ENCODE measurements at regions not wholly inside any gene's neighbourhood (a gene's known extent, or its start where the extent isn't known, plus 50 kb on each side); places are given as distances from the start of the nearest gene placed in this dataset.

DNA sequence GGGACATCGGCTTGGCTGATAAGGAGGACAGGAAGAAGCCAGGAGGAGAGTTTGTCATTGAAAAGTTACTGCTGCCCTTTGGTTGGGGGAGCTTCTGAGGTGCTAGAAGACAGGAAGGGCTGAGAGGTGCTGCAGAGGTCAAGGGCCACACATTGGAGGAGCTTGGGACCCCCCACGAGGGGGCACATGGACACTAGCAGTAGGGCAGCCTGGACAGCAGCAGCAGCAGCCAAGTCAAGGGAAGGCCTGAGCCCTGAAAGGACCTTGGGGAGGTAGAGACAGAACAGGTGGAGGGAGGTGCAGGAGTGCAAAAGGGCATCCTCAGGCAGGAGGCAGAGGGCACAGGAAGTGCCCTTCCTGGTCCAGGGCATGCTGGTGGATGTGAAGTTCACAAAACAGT lies 439.7 kb upstream of the IGFBP3 start:
- no peak for DNase-seq (ENCODE audit: low read depth)
- H3K4me3 ChIP-seq (ENCODE audit: low read depth, low read length), result no peak overlapping the region
- TF ChIP-seq, protein P1, sequence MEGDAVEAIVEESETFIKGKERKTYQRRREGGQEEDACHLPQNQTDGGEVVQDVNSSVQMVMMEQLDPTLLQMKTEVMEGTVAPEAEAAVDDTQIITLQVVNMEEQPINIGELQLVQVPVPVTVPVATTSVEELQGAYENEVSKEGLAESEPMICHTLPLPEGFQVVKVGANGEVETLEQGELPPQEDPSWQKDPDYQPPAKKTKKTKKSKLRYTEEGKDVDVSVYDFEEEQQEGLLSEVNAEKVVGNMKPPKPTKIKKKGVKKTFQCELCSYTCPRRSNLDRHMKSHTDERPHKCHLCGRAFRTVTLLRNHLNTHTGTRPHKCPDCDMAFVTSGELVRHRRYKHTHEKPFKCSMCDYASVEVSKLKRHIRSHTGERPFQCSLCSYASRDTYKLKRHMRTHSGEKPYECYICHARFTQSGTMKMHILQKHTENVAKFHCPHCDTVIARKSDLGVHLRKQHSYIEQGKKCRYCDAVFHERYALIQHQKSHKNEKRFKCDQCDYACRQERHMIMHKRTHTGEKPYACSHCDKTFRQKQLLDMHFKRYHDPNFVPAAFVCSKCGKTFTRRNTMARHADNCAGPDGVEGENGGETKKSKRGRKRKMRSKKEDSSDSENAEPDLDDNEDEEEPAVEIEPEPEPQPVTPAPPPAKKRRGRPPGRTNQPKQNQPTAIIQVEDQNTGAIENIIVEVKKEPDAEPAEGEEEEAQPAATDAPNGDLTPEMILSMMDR (IDR thresholded peaks at IDR 0.05; ENCODE audit: control insufficient read depth, extremely low read depth, insufficient read depth), result peak; percentile 5; the same call in 1 of the 2 replicates

DNA sequence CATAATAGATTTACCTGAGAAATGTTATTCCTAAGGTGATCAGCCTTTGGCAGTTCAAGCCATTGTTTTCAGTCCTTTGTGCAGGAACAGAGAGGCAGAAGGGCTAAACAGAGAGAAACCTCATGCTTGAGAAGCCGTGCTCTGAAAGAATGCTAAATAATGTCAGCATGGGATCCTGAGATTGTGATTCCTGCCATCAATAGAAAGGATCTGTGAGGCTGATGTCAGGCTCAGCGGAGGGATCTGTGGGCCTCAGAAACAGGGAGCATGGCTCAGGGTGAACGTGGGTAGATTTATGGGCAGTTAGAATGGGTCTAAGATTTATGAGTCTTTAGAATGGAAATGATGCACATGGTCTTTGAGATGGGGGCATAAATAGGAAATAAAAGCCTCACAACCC lies 439.2 kb upstream of the IGFBP3 start:
- H3K4me3 ChIP-seq (ENCODE audit: low read depth, low read length), result no peak overlapping the region
- no peak for DNase-seq (ENCODE audit: low read depth)
- TF ChIP-seq, protein P1 (IDR thresholded peaks at IDR 0.05; ENCODE audit: control insufficient read depth, extremely low read depth, insufficient read depth), result no peak

GRCh38 chr7:46357851-46358250 lies 436.8 kb upstream of the IGFBP3 start:
- no peak overlapping the region for H3K4me3 ChIP-seq (ENCODE audit: low read depth, low read length)
- TF ChIP-seq, protein P1 (IDR thresholded peaks at IDR 0.05; ENCODE audit: control insufficient read depth, extremely low read depth, insufficient read depth), result no peak
- no peak for DNase-seq (ENCODE audit: low read depth)

DNA sequence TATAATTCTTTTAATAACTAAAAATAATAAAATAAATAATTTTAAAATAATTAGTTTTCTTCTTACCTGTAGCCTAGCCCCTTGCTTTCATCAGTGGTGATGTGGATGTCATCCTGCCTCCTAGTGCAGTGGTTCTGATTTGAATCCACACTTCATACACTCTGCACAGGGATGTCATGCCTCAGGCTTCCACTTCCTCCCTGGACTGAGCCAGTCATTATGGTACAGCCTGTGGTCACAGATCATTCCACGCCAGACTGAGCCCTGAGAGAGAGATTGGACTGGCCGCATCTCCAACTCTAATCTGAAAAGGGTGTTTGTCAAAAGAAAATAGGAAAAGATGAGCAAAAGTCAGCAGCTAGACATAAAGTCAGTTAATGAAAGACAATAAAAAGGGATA lies 436.2 kb upstream of the IGFBP3 start:
- no peak for DNase-seq (ENCODE audit: low read depth)
- H3K4me3 ChIP-seq (ENCODE audit: low read depth, low read length), result no peak overlapping the region
- TF ChIP-seq, protein P1 (IDR thresholded peaks at IDR 0.05; ENCODE audit: control insufficient read depth, extremely low read depth, insufficient read depth), result no peak

GRCh38 chr7:46356371-46356770 lies 435.3 kb upstream of the IGFBP3 start:
- DNase-seq (ENCODE audit: low read depth), result no peak
- TF ChIP-seq, protein P1 (IDR thresholded peaks at IDR 0.05; ENCODE audit: control insufficient read depth, extremely low read depth, insufficient read depth), result no peak
- no peak overlapping the region for H3K4me3 ChIP-seq (ENCODE audit: low read depth, low read length)

- no peak overlapping the region for H3K4me3 ChIP-seq (ENCODE audit: low read depth, low read length)
- TF ChIP-seq, protein P1 (IDR thresholded peaks at IDR 0.05; ENCODE audit: control insufficient read depth, extremely low read depth, insufficient read depth), result no peak
- DNase-seq (ENCODE audit: low read depth), result no peak
Observed at GRCh38 chr7:46355331-46355730, 434.3 kb upstream of the IGFBP3 start.
